ENCODE measurements at regions not wholly inside any gene's neighbourhood (a gene's known extent, or its start where the extent isn't known, plus 50 kb on each side); places are given as distances from the start of the nearest gene placed in this dataset.
"Not testable (repeated sequence)": the region's sequence is repeated elsewhere in the genome, so short reads cannot be mapped to it uniquely, and the experiment has no call there.

DNA sequence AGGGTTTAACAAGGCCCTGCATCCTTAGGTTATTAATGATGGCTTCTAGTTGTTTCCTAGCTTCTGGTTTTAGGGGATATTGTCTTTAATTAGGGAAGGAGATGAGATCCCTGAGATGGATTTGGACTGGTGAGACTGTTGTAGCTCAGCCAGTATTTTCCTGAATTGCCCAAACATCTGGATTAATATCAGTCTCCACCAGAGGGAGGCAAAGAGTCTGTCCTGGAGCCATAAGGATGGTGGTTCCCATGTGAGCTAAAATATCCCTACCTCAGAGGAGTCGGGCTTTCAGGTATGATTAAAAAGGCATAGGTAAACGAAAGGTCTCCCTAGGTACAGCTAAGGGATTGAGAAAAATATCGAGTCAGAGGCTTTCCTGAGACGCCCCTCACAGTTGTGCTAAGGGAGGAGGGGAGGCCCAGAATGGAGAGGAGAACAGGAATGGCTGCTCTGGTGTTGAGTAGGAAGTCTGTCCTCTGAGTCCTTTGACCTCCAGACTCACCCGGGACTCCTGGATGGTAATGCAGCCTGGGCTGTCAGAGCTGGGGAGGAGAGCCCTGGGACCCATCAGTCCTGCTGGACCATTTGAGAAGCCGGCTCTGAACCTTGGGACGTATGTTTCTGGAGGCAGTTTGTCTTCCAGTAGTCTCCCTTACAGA lies 130.3 kb upstream of the PLGLB1 start:
- not testable (repeated sequence) for TF ChIP-seq POLR2A (IDR thresholded peaks at IDR 0.05; ENCODE audit: low read length); GATA1 (IDR thresholded peaks at IDR 0.05; ENCODE audit: low read depth, low read length)
